ENCODE measurements at regions not wholly inside any gene's neighbourhood (a gene's known extent, or its start where the extent isn't known, plus 50 kb on each side); places are given as distances from the start of the nearest gene placed in this dataset.

- TF ChIP-seq CTCF (IDR thresholded peaks at IDR 0.05; ENCODE audit: low read depth, low read length, missing control alignments) = no peak
- no peak for DNase-seq (ENCODE audit: extremely low read depth, low read depth)
- H3K4me3 ChIP-seq (replicated peaks; ENCODE audit: low read depth, low read length) = no peak overlapping the region
Observed at GRCh38 chr4:35950442-35950841, 293.9 kb downstream of the ARAP2 start.

GRCh38 chr4:35952751-35953150 lies 291.6 kb downstream of the ARAP2 start:
- no peak overlapping the region for H3K4me3 ChIP-seq (replicated peaks; ENCODE audit: low read depth, low read length)
- TF ChIP-seq CTCF (IDR thresholded peaks at IDR 0.05; ENCODE audit: low read depth, low read length, missing control alignments) = no peak
- no peak for DNase-seq (ENCODE audit: extremely low read depth, low read depth)

GRCh38 chr4:35963383-35963782 lies 280.9 kb downstream of the ARAP2 start:
- H3K4me3 ChIP-seq (replicated peaks; ENCODE audit: low read depth, low read length) = no peak overlapping the region
- TF ChIP-seq CTCF (IDR thresholded peaks at IDR 0.05; ENCODE audit: low read depth, low read length, missing control alignments) = no peak
- DNase-seq (ENCODE audit: extremely low read depth, low read depth) = no peak

- no peak for DNase-seq (ENCODE audit: extremely low read depth, low read depth)
- H3K4me3 ChIP-seq (replicated peaks; ENCODE audit: low read depth, low read length) = no peak overlapping the region
- no peak for TF ChIP-seq CTCF (IDR thresholded peaks at IDR 0.05; ENCODE audit: low read depth, low read length, missing control alignments)
Observed at GRCh38 chr4:35963974-35964515, 280.3 kb downstream of the ARAP2 start.

GRCh38 chr4:35965300-35965699 lies 279.0 kb downstream of the ARAP2 start:
- DNase-seq (ENCODE audit: extremely low read depth, low read depth) = no peak
- TF ChIP-seq CTCF (IDR thresholded peaks at IDR 0.05; ENCODE audit: low read depth, low read length, missing control alignments) = no peak

GRCh38 chr4:35966566-35966965 lies 277.7 kb downstream of the ARAP2 start:
- no peak for DNase-seq (ENCODE audit: extremely low read depth, low read depth)
- no peak overlapping the region for H3K4me3 ChIP-seq (replicated peaks; ENCODE audit: low read depth, low read length)
- no peak for TF ChIP-seq CTCF (IDR thresholded peaks at IDR 0.05; ENCODE audit: low read depth, low read length, missing control alignments)

More at GRCh38 chr4:35965300-35965699, 279.0 kb downstream of the ARAP2 start:
- no peak overlapping the region for H3K4me3 ChIP-seq (replicated peaks; ENCODE audit: low read depth, low read length)

- TF ChIP-seq CTCF (IDR thresholded peaks at IDR 0.05; ENCODE audit: low read depth, low read length, missing control alignments) = no peak
- no peak overlapping the region for H3K4me3 ChIP-seq (replicated peaks; ENCODE audit: low read depth, low read length)
- no peak for DNase-seq (ENCODE audit: extremely low read depth, low read depth)
Observed at GRCh38 chr4:35970366-35970960, 273.9 kb downstream of the ARAP2 start.

Data from HFF-Myc (cell line).